ENCODE measurements at regions not wholly inside any gene's neighbourhood (a gene's known extent, or its start where the extent isn't known, plus 50 kb on each side); places are given as distances from the start of the nearest gene placed in this dataset.

- TF ChIP-seq, protein P1, sequence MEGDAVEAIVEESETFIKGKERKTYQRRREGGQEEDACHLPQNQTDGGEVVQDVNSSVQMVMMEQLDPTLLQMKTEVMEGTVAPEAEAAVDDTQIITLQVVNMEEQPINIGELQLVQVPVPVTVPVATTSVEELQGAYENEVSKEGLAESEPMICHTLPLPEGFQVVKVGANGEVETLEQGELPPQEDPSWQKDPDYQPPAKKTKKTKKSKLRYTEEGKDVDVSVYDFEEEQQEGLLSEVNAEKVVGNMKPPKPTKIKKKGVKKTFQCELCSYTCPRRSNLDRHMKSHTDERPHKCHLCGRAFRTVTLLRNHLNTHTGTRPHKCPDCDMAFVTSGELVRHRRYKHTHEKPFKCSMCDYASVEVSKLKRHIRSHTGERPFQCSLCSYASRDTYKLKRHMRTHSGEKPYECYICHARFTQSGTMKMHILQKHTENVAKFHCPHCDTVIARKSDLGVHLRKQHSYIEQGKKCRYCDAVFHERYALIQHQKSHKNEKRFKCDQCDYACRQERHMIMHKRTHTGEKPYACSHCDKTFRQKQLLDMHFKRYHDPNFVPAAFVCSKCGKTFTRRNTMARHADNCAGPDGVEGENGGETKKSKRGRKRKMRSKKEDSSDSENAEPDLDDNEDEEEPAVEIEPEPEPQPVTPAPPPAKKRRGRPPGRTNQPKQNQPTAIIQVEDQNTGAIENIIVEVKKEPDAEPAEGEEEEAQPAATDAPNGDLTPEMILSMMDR (IDR thresholded peaks at IDR 0.05; ENCODE audit: low read length): no peak
- TF ChIP-seq EZH2 (optimal IDR thresholded peaks at IDR 0.05; ENCODE audit: low read depth, low read length): no peak
Measured at GRCh38 chr6:130699742-130700141, 127.5 kb upstream of the SMLR1 start.

Measured in MM.1S (cell line).